ENCODE measurements at regions not wholly inside any gene's neighbourhood (a gene's known extent, or its start where the extent isn't known, plus 50 kb on each side); places are given as distances from the start of the nearest gene placed in this dataset.
"Not testable (repeated sequence)": the region's sequence is repeated elsewhere in the genome, so short reads cannot be mapped to it uniquely, and the experiment has no call there.

- ATAC-seq, result not testable (repeated sequence)
Measured at GRCh38 chr22:22296047-22296446, 51.5 kb downstream of the VPREB1 start.

- ATAC-seq, result not testable (repeated sequence)
Measured at GRCh38 chr22:22297159-22297793, 52.7 kb downstream of the VPREB1 start.

DNA sequence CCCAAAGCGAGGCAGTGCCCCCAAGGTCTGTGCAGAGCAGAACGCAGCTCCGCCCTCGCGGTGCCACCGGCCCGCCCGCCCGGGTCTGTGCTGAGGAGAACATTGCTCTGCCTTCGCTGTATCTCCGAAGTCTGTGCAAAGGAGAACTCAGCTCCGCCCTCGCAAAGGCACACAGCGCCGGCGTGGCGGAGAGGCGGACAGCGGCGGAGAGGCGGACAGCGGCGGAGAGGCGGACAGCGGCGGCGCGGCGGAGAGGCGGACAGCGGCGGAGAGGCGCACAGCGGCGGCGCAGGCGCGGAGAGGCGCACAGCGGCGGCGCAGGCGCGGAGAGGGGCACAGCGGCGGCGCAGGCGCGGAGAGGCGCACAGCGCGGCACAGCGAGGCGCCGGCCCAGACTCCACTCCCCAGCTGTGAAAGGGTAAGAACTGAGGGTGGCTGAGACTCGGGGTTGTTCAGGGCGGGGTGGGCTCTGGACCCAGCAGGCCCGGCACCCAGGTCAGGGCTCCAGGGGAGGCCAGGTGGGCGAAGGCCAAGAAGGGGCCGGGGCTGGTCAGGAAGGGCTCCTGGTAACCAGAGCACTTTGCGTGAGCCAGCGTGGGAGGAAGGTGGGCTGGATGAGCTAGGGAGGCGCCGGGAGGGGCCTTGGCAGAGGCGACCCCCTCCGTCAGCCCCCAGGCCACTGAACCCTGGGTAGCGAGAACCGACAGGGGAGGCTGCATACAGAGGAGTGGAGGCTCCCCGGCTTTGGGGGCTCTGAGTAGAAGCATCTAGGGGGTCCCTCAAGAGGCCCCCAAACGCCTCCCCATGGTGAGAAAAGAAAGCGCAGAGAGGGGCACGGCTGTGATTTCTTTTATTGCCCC is 53.4 kb downstream of the VPREB1 start:
- peak; percentile 32; the same call in 1 of the 2 replicates for TF ChIP-seq ZNF70 (CRISPR knock-in tag; IDR thresholded peaks at IDR 0.05)
- ATAC-seq, result peak; percentile 99

GRCh38 chr22:22298654-22299009 is 54.0 kb downstream of the VPREB1 start:
- not testable (repeated sequence) for ATAC-seq

DNA sequence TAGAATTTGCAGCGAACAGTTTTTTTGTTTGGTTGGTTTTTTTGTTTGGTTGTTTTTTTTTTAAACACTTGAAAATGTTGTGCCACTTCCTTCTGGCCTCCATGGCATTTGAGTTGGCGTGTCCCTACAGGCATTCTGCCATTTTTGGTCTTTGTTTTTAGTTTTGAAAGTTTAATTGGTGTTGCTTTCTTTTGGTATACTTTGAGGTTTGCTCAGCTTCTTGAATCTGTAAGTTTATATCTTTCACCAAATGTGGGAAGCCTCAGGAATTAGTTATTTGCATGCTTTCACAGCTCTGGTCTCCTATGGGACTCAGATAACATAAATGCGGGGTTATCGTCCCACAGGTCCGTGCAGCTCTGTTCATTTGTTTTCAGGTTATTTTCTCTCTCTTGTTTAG is 55.9 kb downstream of the VPREB1 start:
- ATAC-seq, result not testable (repeated sequence)

- ATAC-seq, result not testable (repeated sequence)
Measured at GRCh38 chr22:22300946-22301345, 56.4 kb downstream of the VPREB1 start.

GRCh38 chr22:22316589-22316988 is 72.0 kb downstream of the VPREB1 start:
- TF ChIP-seq OSR1 (CRISPR knock-in tag; IDR thresholded peaks at IDR 0.05), result no peak
- no peak for TF ChIP-seq ESRRG (CRISPR knock-in tag; IDR thresholded peaks at IDR 0.05)
- no peak for TF ChIP-seq ZFP3 (CRISPR knock-in tag; IDR thresholded peaks at IDR 0.05)
- TF ChIP-seq, protein P1, sequence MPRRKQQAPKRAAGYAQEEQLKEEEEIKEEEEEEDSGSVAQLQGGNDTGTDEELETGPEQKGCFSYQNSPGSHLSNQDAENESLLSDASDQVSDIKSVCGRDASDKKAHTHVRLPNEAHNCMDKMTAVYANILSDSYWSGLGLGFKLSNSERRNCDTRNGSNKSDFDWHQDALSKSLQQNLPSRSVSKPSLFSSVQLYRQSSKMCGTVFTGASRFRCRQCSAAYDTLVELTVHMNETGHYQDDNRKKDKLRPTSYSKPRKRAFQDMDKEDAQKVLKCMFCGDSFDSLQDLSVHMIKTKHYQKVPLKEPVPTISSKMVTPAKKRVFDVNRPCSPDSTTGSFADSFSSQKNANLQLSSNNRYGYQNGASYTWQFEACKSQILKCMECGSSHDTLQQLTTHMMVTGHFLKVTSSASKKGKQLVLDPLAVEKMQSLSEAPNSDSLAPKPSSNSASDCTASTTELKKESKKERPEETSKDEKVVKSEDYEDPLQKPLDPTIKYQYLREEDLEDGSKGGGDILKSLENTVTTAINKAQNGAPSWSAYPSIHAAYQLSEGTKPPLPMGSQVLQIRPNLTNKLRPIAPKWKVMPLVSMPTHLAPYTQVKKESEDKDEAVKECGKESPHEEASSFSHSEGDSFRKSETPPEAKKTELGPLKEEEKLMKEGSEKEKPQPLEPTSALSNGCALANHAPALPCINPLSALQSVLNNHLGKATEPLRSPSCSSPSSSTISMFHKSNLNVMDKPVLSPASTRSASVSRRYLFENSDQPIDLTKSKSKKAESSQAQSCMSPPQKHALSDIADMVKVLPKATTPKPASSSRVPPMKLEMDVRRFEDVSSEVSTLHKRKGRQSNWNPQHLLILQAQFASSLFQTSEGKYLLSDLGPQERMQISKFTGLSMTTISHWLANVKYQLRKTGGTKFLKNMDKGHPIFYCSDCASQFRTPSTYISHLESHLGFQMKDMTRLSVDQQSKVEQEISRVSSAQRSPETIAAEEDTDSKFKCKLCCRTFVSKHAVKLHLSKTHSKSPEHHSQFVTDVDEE (CRISPR knock-in tag; IDR thresholded peaks at IDR 0.05), result no peak
- TF ChIP-seq TCF4 (CRISPR knock-in tag; IDR thresholded peaks at IDR 0.05; ENCODE audit: borderline replicate concordance), result no peak
- no peak for ATAC-seq

GRCh38 chr22:22318723-22319465 is 74.3 kb downstream of the VPREB1 start:
- no peak for ATAC-seq
- TF ChIP-seq OSR1 (CRISPR knock-in tag; IDR thresholded peaks at IDR 0.05) (no peak), ZNF8 (CRISPR knock-in tag; IDR thresholded peaks at IDR 0.05) (no peak), ISL1 (CRISPR knock-in tag; IDR thresholded peaks at IDR 0.05) (no peak), ZFP30 (CRISPR knock-in tag; IDR thresholded peaks at IDR 0.05) (no peak), TOX (CRISPR knock-in tag; IDR thresholded peaks at IDR 0.05; ENCODE audit: borderline replicate concordance) (no peak), CSRNP3 (CRISPR knock-in tag; IDR thresholded peaks at IDR 0.05) (no peak), ESRRG (CRISPR knock-in tag; IDR thresholded peaks at IDR 0.05) (no peak), PPARA (CRISPR knock-in tag; IDR thresholded peaks at IDR 0.05; ENCODE audit: borderline replicate concordance) (no peak), ZNF565 (CRISPR knock-in tag; conservative IDR thresholded peaks at IDR 0.05; ENCODE audit: low read depth) (no peak), POU6F1 (CRISPR knock-in tag; IDR thresholded peaks at IDR 0.05; ENCODE audit: borderline replicate concordance, low read depth) (no peak)
- TF ChIP-seq, protein P2, sequence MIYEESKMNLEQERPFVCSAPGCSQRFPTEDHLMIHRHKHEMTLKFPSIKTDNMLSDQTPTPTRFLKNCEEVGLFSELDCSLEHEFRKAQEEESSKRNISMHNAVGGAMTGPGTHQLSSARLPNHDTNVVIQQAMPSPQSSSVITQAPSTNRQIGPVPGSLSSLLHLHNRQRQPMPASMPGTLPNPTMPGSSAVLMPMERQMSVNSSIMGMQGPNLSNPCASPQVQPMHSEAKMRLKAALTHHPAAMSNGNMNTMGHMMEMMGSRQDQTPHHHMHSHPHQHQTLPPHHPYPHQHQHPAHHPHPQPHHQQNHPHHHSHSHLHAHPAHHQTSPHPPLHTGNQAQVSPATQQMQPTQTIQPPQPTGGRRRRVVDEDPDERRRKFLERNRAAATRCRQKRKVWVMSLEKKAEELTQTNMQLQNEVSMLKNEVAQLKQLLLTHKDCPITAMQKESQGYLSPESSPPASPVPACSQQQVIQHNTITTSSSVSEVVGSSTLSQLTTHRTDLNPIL (CRISPR knock-in tag; IDR thresholded peaks at IDR 0.05; ENCODE audit: low read depth), result no peak

DNA sequence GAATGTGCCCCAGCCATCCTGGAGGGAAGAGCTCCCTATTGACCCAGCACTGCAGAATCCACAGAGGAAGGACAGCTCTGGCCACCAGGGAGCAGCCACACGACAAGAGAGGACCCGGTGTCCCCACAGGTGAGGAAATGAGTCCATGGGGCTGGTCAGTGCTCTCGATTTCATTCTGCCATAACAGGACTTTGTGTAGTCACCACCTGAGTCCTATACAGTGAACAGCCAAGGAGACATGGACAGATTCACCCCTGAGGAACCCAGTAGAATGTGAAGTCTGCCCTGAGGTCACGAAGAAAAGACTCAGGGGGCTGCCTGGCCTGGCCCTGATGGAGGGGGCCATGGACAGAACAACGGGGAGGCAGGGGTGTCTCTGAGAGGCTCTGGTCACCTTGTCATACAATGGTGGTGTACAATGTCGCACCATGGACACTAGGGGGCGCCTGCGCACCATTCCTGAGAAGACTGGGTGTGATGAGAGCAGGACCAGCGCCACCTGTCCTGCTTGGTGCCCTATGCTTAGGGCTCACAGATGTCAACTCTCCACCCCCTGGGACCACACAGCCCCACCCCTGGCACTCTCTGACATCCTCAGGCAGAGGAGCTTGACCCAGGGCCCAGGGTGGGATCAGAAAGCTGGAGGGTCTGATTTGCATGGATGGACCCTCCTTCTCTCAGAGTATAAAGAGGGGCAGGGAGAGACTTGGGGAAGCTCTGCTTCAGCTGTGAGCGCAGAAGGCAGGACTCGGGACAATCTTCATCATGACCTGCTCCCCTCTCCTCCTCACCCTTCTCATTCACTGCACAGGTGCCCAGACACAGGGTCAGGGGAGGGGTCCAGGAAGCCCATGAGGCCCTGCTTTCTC is 77.4 kb downstream of the VPREB1 start:
- ATAC-seq, result peak; percentile 96
